SK-N-SH (cell line): ENCODE measurements at regions not wholly inside any gene's neighbourhood (a gene's known extent, or its start where the extent isn't known, plus 50 kb on each side); places are given as distances from the start of the nearest gene placed in this dataset.

ENCODE experiments used
- CHD2 ChIP-seq: fragments of 150-350 bp; IDR thresholded peaks from 2 replicates; pipeline ENCODE4 v1.6.1; 2018; ENCODE audit warnings: low read length; ENCODE audit not compliant: partially characterized antibody
- EP300 ChIP-seq, 2 experiments: IDR thresholded peaks; 2 replicates each; pipeline versions ENCODE4 v1.4.0 to v1.6.1; 2012; ENCODE audit warnings: borderline replicate concordance in 1 of 2, low read depth in 1 of 2, low read length in 1 of 2
- EZH2phosphoT487 ChIP-seq: fragments of 200-600 bp; sonication (generic); IDR thresholded peaks from 2 replicates; pipeline ENCODE4 v1.6.1; 2017; ENCODE audit warnings: low read depth, mixed run types, mild to moderate bottlenecking, antibody characterized with exemption, moderate library complexity, borderline replicate concordance
- MAX ChIP-seq: IDR thresholded peaks from 2 replicates; pipeline ENCODE4 v1.4.0; 2012; ENCODE audit warnings: low read depth
- MEF2A ChIP-seq: IDR thresholded peaks from 2 replicates; pipeline ENCODE4 v1.4.0; 2012; ENCODE audit warnings: low read depth, borderline replicate concordance
- MXI1 ChIP-seq: IDR thresholded peaks from 2 replicates; pipeline ENCODE4 v1.6.1; 2012; ENCODE audit warnings: mild to moderate bottlenecking, low read depth, low read length, improper control_type of control experiment
- POLR2AphosphoS5 ChIP-seq: IDR thresholded peaks from 2 replicates; pipeline ENCODE4 v1.6.1; 2012; ENCODE audit warnings: low read depth, low read length
- REST ChIP-seq: IDR thresholded peaks from 2 replicates; pipeline ENCODE4 v1.6.1; 2012; ENCODE audit warnings: mild to moderate bottlenecking, low read depth, low read length, moderate library complexity
- RFX5 ChIP-seq: IDR thresholded peaks from 2 replicates; pipeline ENCODE4 v1.6.1; 2012; ENCODE audit warnings: mild to moderate bottlenecking, improper control_type of control experiment, low read length
- SIN3A ChIP-seq: IDR thresholded peaks from 2 replicates; pipeline ENCODE4 v1.6.1; 2012; ENCODE audit warnings: low read depth, mild to moderate bottlenecking, low read length, moderate library complexity, borderline replicate concordance
- TAF1 ChIP-seq: IDR thresholded peaks from 2 replicates; pipeline ENCODE4 v1.6.1; 2012; ENCODE audit warnings: low read depth, mild to moderate bottlenecking, low read length, moderate library complexity, borderline replicate concordance
- TEAD4 ChIP-seq: IDR thresholded peaks from 2 replicates; pipeline ENCODE4 v1.4.0; 2012; ENCODE audit warnings: mild to moderate bottlenecking, borderline replicate concordance; ENCODE audit not compliant: insufficient read depth
- TF ChIP-seq, protein P1 (sequence below): fragments of 200-600 bp; sonication (generic); IDR thresholded peaks from 2 replicates; pipeline ENCODE4 v1.6.1; 2017; ENCODE audit warnings: antibody characterized with exemption, mild to moderate bottlenecking, moderate library complexity

- no peak for TF ChIP-seq RFX5
- TF ChIP-seq TAF1 = no peak
- TF ChIP-seq POLR2AphosphoS5 = no peak
- no peak for TF ChIP-seq CHD2
- TF ChIP-seq, protein P1, sequence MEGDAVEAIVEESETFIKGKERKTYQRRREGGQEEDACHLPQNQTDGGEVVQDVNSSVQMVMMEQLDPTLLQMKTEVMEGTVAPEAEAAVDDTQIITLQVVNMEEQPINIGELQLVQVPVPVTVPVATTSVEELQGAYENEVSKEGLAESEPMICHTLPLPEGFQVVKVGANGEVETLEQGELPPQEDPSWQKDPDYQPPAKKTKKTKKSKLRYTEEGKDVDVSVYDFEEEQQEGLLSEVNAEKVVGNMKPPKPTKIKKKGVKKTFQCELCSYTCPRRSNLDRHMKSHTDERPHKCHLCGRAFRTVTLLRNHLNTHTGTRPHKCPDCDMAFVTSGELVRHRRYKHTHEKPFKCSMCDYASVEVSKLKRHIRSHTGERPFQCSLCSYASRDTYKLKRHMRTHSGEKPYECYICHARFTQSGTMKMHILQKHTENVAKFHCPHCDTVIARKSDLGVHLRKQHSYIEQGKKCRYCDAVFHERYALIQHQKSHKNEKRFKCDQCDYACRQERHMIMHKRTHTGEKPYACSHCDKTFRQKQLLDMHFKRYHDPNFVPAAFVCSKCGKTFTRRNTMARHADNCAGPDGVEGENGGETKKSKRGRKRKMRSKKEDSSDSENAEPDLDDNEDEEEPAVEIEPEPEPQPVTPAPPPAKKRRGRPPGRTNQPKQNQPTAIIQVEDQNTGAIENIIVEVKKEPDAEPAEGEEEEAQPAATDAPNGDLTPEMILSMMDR = no peak
- TF ChIP-seq TEAD4 = no peak
- TF ChIP-seq SIN3A = no peak
- TF ChIP-seq EZH2phosphoT487 = no peak
- TF ChIP-seq MXI1 = no peak
- TF ChIP-seq MAX = no peak
- no peak for TF ChIP-seq REST
- TF ChIP-seq MEF2A = no peak
- TF ChIP-seq EP300 (IDR thresholded peaks at IDR 0.05; ENCODE audit: borderline replicate concordance in 1 of 2, low read depth in 1 of 2, low read length in 1 of 2) = no peak
Measured at GRCh38 chr4:111696505-111696904, 448.7 kb upstream of the FAM241A start.
